NCI-H82 (cell line): ENCODE measurements at regions not wholly inside any gene's neighbourhood (a gene's known extent, or its start where the extent isn't known, plus 50 kb on each side); places are given as distances from the start of the nearest gene placed in this dataset.
A peak's percentile ranks its signal among the peaks of the same experiment; 100 is the strongest.

Source experiments
- DNase-seq: peaks from one replicate; lab custom pipeline; 2025; lab: John Stamatoyannopoulos, UW

- peak; percentile 95 for DNase-seq
Observed at GRCh38 chr16:85541980-85542900, 70.9 kb upstream of the GSE1 start.

GRCh38 chr16:85543536-85543935 is 69.6 kb upstream of the GSE1 start:
- DNase-seq: no peak

DNA sequence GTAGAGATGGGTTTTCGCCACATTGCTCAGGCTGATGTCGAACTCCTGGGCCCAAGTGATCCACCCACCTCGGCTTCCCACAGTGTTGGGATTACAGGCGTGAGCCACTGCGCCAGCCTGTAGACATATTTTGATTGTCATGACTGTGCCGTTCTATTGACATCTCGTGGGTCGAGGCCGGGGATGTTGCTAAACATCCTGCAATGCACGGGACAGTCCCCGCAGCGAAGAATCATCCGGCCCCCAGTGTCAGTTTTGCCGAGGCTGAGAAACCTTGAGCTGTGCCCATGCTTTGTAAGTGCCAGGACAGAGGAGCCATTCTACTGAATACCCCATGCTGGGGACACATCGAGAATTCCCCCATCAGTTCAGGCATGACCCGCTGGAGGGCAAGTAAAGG is 69.1 kb upstream of the GSE1 start:
- no peak for DNase-seq

DNA sequence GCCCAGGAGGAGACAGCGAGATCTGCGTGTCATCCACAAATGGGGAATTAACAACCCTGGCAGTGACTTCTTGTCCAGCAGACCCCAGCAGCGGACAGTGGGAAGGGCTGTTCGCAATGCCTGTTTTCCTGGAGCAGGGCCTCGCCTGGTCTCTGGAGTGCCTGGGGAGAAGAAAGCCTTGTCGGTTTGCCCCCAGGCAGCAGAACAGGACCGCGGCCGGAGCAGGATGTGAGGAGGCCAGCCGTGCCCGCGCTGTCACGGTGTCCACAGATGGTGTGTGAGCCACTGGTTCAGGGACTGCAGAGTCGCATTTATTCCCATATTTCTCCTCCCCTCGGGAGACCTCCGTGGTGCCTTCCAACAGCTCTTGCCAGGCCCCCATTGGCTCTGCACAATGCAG is 68.5 kb upstream of the GSE1 start:
- DNase-seq: no peak

DNA sequence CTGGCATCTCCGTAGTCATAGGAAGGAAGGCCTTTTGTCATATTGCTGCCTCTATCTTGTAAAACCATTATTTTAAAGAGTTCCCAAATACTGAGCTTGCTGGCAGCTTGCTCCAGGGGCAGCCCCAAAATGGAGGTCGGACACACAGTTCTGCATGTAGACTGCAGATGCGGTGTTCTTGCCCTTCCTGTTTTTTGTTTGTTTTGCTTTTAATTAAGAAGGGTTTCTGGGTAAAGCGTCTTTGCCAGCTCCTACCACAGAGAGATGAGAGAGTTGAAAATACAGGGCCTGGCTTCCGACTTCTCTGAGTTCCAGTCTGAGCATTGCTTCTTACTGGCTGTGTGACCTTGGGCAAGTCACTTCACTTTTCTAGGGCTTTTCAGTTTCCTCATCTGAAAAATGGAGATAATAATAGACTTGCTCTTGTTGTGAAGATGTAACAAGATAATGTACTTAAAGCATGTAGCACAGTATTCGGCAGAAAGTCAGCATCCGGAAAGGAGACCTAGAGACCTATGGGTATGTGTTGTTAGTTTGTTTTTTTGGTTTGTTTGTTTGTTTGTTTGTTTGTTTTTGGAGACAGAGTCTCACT is 67.8 kb upstream of the GSE1 start:
- DNase-seq: no peak

GRCh38 chr16:85546585-85547447 is 66.3 kb upstream of the GSE1 start:
- DNase-seq: no peak

GRCh38 chr16:85548375-85548774 is 64.7 kb upstream of the GSE1 start:
- no peak for DNase-seq

DNA sequence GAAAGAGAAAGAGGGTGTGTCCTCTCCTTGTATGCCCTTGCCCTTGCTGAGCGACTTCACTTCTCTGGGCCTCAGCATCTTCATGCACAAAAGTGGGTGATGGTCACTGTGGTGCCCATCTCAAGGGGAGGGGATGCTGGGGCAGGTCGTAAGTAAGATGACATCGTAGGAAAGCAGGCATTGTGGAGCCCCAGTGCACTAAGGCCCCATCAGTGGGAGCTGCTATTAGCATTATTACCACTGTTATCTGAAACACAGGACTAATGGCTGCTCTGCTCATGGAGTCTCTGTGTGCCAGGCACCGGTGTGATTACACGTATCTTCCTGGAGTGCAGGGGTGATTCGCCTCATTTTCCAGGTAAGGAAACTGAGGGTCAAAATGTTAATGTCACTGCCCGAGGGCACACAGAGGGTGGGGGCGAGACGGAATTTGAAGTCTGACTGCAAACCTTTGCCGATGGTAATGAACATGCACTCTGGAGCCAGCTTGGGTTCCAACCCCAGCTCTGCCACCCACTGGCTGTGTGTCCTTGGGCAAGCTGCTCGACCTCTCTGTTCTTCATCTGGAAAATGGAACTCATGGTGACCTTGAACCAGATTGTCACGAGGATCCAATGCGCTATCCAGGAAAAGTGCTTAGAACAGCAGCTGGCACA is 63.2 kb upstream of the GSE1 start:
- no peak for DNase-seq

DNA sequence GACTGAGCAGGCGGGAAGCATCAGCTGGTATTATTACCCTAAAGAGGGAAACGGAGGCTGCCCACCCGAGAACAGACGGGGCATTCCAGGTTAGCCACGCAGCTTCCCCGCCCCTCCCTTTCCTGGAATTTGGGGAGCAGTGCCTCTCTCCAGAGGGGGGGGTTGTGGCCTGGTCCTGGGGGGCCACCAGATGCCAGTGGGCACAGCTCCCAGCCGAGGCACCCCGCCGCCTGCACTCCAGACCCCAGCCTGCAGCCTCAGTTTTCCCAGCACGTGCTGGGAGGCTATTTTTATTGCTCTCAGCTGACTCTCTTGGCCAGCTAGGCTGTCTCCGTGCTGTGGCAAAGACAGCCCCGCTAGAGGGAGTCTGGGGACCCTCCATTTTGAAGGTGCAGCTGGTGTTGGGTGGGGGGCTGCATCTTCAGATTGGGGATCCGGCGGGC is 62.7 kb upstream of the GSE1 start:
- no peak for DNase-seq

GRCh38 chr16:85550953-85551924 is 61.9 kb upstream of the GSE1 start:
- no peak for DNase-seq

DNA sequence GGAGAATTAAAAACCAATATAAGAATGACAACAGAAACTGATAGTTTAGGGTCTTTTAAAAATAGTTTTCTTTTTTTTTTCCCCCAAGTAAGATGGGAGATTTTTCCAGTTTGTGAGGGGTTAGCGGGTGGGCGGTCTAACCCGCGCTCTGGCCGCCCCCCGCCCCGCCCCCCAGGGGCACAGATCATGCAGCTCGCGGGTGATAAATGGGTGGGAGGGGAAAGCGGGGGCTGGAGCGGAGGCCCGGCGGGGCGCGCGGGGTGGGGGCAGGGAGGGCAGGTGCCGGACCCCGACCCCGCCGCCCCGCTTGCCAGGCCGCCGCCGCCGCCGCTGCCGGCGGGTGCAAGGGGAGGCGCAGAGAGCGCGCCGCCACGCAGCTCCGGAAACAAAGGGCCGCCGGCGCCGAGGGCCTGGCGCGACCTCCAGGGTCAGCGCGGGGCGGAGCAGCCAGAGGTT is 60.1 kb upstream of the GSE1 start:
- DNase-seq: peak; percentile 74

DNA sequence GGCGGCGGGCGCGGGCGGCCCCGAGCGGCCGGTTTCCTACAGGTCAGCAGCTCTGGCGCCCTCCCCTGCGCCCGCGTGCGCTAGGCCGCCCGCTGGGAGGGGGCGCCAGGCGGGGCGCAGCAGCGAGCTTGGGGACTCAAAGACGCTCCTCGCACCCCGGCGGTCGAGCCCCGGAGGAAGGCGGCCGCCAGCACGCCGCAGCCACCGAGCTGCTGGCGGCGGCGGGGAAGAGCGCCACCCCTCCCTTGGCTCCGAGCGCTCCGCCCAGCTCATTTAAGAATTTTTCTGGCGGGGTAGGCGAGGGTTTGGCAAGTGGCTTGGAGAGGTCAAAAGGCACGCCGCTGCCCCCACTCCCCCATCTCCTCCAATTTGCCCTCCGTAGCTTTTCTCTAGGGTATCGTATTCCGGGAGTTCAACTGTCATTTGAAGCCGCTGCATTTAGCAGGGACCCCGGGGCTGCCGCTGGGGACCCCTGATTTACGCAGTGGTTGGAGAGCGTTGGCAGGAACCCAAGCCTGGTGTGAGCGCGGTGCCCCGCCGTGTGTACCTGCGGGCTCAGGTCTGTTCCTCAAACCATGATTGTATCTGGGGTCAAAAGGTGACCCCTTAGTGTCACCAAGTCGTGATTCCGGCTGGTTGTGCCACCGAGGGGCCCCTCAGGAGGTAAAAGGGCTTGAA is 59.5 kb upstream of the GSE1 start:
- peak; percentile 75 for DNase-seq

DNA sequence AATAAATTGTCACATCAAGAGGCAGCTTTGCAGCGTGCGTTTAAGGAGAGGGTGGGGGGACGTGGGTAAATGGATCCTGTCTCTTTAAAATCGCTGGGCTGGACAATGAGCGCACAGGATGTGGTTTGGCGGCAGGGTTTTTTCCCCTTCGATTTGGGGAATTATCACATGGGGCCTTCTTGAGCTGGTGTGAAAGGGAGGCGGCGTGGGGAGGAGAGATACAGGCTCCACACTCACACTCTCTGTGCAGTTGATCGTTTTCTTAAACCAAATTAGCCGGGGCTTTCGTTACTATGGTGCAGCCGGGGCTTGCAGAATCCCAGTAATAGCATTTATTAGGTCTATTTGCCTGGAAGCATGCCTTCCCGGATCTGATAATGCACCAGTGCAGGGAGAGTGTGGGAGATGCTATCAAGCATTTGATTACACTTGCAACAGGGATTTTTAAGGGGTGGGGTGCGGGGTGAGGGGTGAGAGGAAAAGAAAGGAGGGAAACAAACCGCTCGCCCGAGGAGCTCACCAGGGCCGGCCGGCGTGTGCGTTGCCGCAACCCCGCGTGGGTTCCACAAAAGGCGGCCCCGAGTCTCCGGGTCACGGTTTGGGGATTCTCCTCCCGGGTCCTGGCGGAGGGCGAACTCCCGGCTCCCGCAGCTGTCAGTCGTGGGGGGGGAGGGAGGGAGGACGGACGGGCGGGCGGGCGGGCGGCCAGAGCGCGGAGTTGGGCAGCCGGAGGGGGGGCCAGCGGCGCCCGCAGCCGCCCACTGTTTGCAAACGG is 58.8 kb upstream of the GSE1 start:
- peak; percentile 84 for DNase-seq

GRCh38 chr16:85554889-85555718 is 58.0 kb upstream of the GSE1 start:
- DNase-seq: peak; percentile 97

DNA sequence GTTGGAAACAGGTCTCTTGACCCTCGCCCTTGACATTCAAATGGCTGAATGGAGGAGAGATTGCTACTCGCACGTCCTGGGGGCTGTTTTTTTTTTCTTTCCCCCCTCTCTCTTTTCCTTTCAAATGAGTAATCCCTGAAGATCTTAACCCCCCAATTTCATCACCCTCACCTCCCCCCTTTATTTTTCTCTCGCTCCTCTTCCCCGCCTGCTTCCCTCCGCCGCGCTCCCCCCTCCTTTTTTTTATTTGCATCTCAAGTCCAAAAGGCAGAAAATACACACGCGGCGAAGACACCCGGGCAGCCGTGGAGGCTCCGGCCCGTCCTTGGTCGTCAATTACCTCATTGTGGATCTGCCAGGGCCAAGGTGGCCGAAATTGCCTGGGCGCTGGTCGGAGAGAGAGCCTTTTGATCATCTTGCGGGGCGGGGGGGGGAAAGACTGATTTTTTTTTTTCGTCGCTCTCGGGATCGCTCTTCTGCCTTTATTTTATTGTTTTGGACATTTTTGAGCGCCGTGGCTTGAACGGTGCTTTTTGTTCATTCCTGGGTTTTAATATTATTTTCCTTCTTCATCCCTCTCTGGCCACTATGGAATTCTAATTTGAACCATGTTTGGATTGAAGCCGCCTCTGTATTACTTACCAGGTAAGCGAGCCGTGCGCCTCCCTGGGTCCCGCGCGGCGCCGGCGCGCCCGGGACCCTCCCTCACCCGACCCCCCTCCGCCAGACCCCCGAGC is 57.2 kb upstream of the GSE1 start:
- no peak for DNase-seq

DNA sequence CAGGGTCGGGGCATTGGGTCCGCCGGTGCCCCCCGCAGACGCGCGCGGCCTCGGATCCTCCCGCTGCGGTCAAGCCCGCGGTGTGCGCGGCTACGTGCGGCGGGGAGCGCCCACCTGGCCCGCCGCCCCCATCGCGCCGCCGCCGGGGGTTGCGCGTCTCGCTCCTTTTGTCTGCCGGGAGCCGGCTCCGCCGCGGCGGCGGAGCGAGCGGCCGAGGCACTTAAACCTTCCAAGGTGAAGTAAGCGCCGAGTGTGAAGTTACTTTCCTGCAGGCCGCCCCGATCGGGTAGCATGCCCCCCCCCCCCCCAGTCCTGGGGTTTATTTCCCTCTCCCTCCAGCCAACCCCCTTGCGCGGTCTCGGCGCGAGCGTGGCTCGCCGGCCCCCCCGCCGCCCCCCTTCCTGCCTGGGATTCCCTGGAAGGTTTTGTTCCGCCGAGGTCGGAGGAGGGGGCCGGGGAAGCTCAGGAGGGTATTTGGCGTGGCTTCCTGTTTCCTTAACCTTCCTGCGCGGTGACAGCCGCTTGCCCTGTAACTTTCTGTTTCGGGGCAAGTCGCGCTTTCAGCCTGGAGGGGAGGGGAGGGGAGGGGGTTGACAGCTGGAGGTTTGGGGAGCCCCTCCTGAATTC is 56.6 kb upstream of the GSE1 start:
- DNase-seq: peak; percentile 82
